Fibroblast of peridontal ligament (primary cell): ENCODE measurements at regions not wholly inside any gene's neighbourhood (a gene's known extent, or its start where the extent isn't known, plus 50 kb on each side); places are given as distances from the start of the nearest gene placed in this dataset.
"Not testable (repeated sequence)": the region's sequence is repeated elsewhere in the genome, so short reads cannot be mapped to it uniquely, and the experiment has no call there.

Experiments
- DNase-seq: peaks from one replicate; pipeline ENCODE4 v3.0.0-alpha.2; 2010; ENCODE audit errors: extremely low read depth

- no peak for DNase-seq
Measured at GRCh38 chr10:57689596-57690297, 577.9 kb downstream of the IPMK start.

GRCh38 chr10:57679916-57680315, 587.8 kb downstream of the IPMK start:
- DNase-seq: no peak

GRCh38 chr10:57675125-57675524, 592.6 kb downstream of the IPMK start:
- no peak for DNase-seq

- no peak for DNase-seq
Measured at GRCh38 chr10:57673446-57673960, 594.2 kb downstream of the IPMK start.

GRCh38 chr10:57664815-57665214, 602.9 kb downstream of the IPMK start:
- no peak for DNase-seq

GRCh38 chr10:57663401-57663800, 604.3 kb downstream of the IPMK start:
- no peak for DNase-seq

GRCh38 chr10:57661206-57661605, 606.5 kb downstream of the IPMK start:
- no peak for DNase-seq

GRCh38 chr10:57657164-57657765, 610.4 kb downstream of the IPMK start:
- DNase-seq: peak; percentile 51

GRCh38 chr10:57654856-57655255, 612.8 kb downstream of the IPMK start:
- DNase-seq: no peak

- DNase-seq: not testable (repeated sequence)
Measured at GRCh38 chr10:57645108-57645507, 622.6 kb downstream of the IPMK start.

GRCh38 chr10:57638411-57638810, 629.3 kb downstream of the IPMK start:
- no peak for DNase-seq

- no peak for DNase-seq
Measured at GRCh38 chr10:57628592-57629284, 639.0 kb downstream of the IPMK start.

GRCh38 chr10:57627642-57628178, 640.0 kb downstream of the IPMK start:
- DNase-seq: no peak

GRCh38 chr10:57624856-57625592, 642.7 kb downstream of the IPMK start:
- no peak for DNase-seq

- no peak for DNase-seq
Measured at GRCh38 chr10:57624066-57624465, 643.6 kb downstream of the IPMK start.

GRCh38 chr10:57621466-57621865, 646.2 kb downstream of the IPMK start:
- no peak for DNase-seq

GRCh38 chr10:57605948-57606485, 661.7 kb downstream of the IPMK start:
- no peak for DNase-seq

GRCh38 chr10:57599440-57599839, 668.3 kb downstream of the IPMK start:
- no peak for DNase-seq

GRCh38 chr10:57593983-57594573, 673.6 kb downstream of the IPMK start:
- no peak for DNase-seq

GRCh38 chr10:57579926-57580325, 687.8 kb downstream of the IPMK start:
- peak; percentile 5 for DNase-seq

GRCh38 chr10:57562211-57562610, 705.5 kb downstream of the IPMK start:
- DNase-seq: no peak
